ENCODE measurements at regions not wholly inside any gene's neighbourhood (a gene's known extent, or its start where the extent isn't known, plus 50 kb on each side); places are given as distances from the start of the nearest gene placed in this dataset.

DNA sequence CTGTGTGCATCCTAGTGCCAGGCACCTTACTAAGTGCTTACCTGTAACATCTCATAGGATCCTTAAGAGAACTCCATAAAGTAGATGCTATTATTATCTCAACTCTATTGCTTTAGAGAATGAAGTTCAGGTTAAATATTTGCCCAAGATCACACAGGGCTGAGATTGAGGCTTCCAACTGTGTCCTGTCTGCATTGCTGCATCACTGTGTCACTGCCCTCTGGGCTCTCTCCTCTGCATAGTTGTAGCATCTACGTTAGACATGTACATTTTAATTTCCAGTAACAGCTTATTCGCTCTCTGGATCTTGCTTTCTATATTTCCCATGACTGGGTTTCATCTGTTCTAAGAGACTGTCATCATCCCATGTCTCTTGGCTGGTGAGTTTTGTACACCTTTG is 63.6 kb upstream of the FZD8 start:
- no peaks in the 10 kb centered on the region for H3K79me2 ChIP-seq (ENCODE audit: insufficient read depth, low read length)
- H3K9me3 ChIP-seq (ENCODE audit: control insufficient read depth in 1 of 2, insufficient read depth in 1 of 2, low read depth in 1 of 2, low read length in 2 of 2), result no peaks in the 10 kb centered on the region
- H3K4me1 ChIP-seq (ENCODE audit: control insufficient read depth in 1 of 2, insufficient read depth in 2 of 2, low read length in 2 of 2), result no peaks in the 10 kb centered on the region
- POLR2A ChIA-PET, result no interaction called here
- CTCF ChIA-PET, result no interaction called here
- no peaks in the 10 kb centered on the region for H3K27me3 ChIP-seq (ENCODE audit: insufficient read depth, low read length)
- no peaks in the 10 kb centered on the region for H4K20me1 ChIP-seq (ENCODE audit: insufficient read depth)
- RAD21 ChIA-PET (ENCODE audit: low non-redundant PET in 1 of 2, low total read pairs in 2 of 2, uncharacterized antibody in 2 of 2, unreplicated experiment in 2 of 2), result no interaction called here
- no peak for TF ChIP-seq EZH2phosphoT487 (IDR thresholded peaks at IDR 0.05; ENCODE audit: borderline replicate concordance)
- no peak for TF ChIP-seq SRF (IDR thresholded peaks at IDR 0.05; ENCODE audit: low read depth)
- no peak for TF ChIP-seq ZNF274 (IDR thresholded peaks at IDR 0.05; ENCODE audit: low read depth, low read length)
- TF ChIP-seq REST (IDR thresholded peaks at IDR 0.05; ENCODE audit: low read depth), result no peak
- TF ChIP-seq CTCF (IDR thresholded peaks at IDR 0.05 in 2 of 3, conservative IDR thresholded peaks at IDR 0.05 in 1 of 3; ENCODE audit: borderline replicate concordance in 1 of 3, insufficient read depth in 1 of 3, low read depth in 2 of 3, low read length in 2 of 3), result no peak
- ATAC-seq (no peak), DNase-seq (ENCODE audit: low read depth, low spot score) (no peak)
- H2AFZ ChIP-seq (ENCODE audit: low read depth, low read length, poor library complexity, severe bottlenecking), result no peak overlapping the region
- H3K9me2 ChIP-seq (ENCODE audit: insufficient read depth), result no peaks in the 10 kb centered on the region
- intact Hi-C loops (cut with micrococcal nuclease), result no loop called here
- H3K9ac ChIP-seq (ENCODE audit: low read length), result no peak overlapping the region
- BruUV-seq (replicated peaks), result no TSS peak
- no peak overlapping the region for H3K4me3 ChIP-seq (replicated peaks in 1 of 2; ENCODE audit: low read depth in 1 of 2, low read length in 2 of 2)
- no peak overlapping the region for H3K4me2 ChIP-seq (ENCODE audit: low read length)
- no peak overlapping the region for H3K27ac ChIP-seq (ENCODE audit: low read depth, low read length)
- H3K36me3 ChIP-seq (ENCODE audit: control insufficient read depth in 1 of 2, insufficient read depth in 2 of 2, low read length in 2 of 2), result no peaks in the 10 kb centered on the region
